ENCODE measurements at regions not wholly inside any gene's neighbourhood (a gene's known extent, or its start where the extent isn't known, plus 50 kb on each side); places are given as distances from the start of the nearest gene placed in this dataset.

DNA sequence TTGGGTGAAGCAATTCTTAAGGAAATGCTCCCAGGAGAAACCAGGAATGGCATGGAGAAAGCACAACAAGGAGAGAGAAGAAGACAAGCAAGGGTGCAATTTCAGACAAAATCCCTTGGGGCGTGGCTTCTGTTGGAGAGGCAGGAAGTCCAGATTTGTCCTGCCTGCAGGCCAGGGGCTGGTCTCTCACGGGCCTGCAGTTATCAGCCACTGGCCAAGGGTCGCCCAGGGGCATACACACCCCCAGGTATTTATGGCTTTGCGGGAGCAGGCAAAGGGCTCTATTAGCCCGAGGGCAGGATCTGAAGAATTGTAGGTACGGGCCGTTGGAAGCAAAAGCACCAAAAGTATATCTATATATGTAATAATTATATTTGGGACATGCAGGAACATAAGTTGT lies 87.7 kb downstream of the IYD start:
- no peak for ATAC-seq
- no peak for TF ChIP-seq GLIS3 (CRISPR knock-in tag; IDR thresholded peaks at IDR 0.05)
- TF ChIP-seq, protein P1, sequence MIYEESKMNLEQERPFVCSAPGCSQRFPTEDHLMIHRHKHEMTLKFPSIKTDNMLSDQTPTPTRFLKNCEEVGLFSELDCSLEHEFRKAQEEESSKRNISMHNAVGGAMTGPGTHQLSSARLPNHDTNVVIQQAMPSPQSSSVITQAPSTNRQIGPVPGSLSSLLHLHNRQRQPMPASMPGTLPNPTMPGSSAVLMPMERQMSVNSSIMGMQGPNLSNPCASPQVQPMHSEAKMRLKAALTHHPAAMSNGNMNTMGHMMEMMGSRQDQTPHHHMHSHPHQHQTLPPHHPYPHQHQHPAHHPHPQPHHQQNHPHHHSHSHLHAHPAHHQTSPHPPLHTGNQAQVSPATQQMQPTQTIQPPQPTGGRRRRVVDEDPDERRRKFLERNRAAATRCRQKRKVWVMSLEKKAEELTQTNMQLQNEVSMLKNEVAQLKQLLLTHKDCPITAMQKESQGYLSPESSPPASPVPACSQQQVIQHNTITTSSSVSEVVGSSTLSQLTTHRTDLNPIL (CRISPR knock-in tag; IDR thresholded peaks at IDR 0.05; ENCODE audit: low read depth) = no peak
- TF ChIP-seq ISL1 (CRISPR knock-in tag; IDR thresholded peaks at IDR 0.05) = no peak
- TF ChIP-seq ZNF8 (CRISPR knock-in tag; IDR thresholded peaks at IDR 0.05) = no peak
- TF ChIP-seq, protein P2, sequence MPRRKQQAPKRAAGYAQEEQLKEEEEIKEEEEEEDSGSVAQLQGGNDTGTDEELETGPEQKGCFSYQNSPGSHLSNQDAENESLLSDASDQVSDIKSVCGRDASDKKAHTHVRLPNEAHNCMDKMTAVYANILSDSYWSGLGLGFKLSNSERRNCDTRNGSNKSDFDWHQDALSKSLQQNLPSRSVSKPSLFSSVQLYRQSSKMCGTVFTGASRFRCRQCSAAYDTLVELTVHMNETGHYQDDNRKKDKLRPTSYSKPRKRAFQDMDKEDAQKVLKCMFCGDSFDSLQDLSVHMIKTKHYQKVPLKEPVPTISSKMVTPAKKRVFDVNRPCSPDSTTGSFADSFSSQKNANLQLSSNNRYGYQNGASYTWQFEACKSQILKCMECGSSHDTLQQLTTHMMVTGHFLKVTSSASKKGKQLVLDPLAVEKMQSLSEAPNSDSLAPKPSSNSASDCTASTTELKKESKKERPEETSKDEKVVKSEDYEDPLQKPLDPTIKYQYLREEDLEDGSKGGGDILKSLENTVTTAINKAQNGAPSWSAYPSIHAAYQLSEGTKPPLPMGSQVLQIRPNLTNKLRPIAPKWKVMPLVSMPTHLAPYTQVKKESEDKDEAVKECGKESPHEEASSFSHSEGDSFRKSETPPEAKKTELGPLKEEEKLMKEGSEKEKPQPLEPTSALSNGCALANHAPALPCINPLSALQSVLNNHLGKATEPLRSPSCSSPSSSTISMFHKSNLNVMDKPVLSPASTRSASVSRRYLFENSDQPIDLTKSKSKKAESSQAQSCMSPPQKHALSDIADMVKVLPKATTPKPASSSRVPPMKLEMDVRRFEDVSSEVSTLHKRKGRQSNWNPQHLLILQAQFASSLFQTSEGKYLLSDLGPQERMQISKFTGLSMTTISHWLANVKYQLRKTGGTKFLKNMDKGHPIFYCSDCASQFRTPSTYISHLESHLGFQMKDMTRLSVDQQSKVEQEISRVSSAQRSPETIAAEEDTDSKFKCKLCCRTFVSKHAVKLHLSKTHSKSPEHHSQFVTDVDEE (CRISPR knock-in tag; IDR thresholded peaks at IDR 0.05) = no peak
- no peak for TF ChIP-seq TCF4 (CRISPR knock-in tag; IDR thresholded peaks at IDR 0.05; ENCODE audit: borderline replicate concordance)
- no peak for TF ChIP-seq ZFP30 (CRISPR knock-in tag; IDR thresholded peaks at IDR 0.05)
- TF ChIP-seq RARB (CRISPR knock-in tag; IDR thresholded peaks at IDR 0.05) = no peak

DNA sequence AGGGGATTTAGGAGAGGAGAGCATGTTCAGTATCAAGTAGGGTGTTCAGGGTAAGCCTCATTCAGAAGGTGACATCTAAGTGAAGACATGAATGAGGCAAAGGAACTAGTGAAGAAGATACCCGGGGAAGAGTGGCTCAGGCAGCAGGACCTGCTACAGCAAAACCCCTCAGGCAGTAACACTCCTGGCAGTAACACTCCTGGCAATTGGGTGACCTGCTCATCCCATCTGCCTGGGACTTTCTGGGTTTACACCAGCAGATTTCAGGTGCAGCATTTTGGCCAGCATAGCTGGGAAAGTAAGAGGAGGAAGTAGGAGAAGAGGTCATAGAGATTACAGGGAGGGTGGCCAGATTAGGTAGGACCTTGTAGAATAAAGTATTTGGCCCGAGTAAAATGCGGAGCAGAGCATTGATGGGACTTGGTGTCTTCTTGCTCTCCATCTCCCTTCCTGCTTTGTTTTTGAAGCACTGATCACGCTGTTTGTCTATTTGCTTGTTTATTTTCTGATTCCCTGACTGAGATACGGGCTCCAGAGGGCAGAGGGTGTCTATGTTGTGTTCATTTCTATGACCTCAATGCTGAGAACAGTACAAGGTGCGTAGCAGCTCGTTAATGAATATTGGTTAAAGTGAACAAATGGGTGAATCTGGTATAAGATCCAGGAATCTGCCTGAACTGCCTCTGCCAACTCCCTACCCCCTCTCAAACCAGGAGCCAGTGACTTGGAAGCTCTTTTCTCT lies 88.3 kb downstream of the IYD start:
- no peak for ATAC-seq

DNA sequence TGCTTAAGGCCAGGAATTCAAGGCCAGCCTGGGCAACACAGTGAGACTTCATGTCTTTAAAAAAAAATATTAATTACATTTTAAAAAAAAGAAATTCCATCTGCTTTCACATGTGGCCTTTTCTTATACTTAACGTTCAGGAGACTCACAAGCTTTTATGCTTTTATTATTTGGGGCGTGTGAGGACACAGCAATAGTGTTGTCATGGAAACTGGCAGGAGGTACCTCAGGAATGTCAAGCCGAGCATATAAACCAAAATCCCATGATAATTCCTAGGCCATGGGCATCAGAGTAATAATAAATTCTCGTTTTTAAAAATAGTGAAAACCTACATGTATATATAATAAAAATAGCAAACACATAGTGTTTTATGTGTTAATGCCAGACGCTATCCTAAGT lies 89.8 kb downstream of the IYD start:
- ATAC-seq = no peak
- no peak for TF ChIP-seq TOX (CRISPR knock-in tag; IDR thresholded peaks at IDR 0.05; ENCODE audit: borderline replicate concordance)
- TF ChIP-seq RARB (CRISPR knock-in tag; IDR thresholded peaks at IDR 0.05) = no peak
- no peak for TF ChIP-seq ZC3H10 (CRISPR knock-in tag; IDR thresholded peaks at IDR 0.05)
- TF ChIP-seq, protein P1 (CRISPR knock-in tag; IDR thresholded peaks at IDR 0.05; ENCODE audit: low read depth) = no peak
- TF ChIP-seq, protein P3, sequence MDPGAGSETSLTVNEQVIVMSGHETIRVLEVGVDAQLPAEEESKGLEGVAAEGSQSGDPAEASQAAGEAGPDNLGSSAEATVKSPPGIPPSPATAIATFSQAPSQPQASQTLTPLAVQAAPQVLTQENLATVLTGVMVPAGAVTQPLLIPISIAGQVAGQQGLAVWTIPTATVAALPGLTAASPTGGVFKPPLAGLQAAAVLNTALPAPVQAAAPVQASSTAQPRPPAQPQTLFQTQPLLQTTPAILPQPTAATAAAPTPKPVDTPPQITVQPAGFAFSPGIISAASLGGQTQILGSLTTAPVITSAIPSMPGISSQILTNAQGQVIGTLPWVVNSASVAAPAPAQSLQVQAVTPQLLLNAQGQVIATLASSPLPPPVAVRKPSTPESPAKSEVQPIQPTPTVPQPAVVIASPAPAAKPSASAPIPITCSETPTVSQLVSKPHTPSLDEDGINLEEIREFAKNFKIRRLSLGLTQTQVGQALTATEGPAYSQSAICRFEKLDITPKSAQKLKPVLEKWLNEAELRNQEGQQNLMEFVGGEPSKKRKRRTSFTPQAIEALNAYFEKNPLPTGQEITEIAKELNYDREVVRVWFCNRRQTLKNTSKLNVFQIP (CRISPR knock-in tag; IDR thresholded peaks at IDR 0.05; ENCODE audit: borderline replicate concordance, low read depth) = no peak
- no peak for TF ChIP-seq CSDC2 (CRISPR knock-in tag; IDR thresholded peaks at IDR 0.05)
- no peak for TF ChIP-seq ESRRG (CRISPR knock-in tag; IDR thresholded peaks at IDR 0.05)
- TF ChIP-seq OSR1 (CRISPR knock-in tag; IDR thresholded peaks at IDR 0.05) = no peak

More for the DNA sequence above, 88.3 kb downstream of the IYD start:
- TF ChIP-seq ZNF8 (CRISPR knock-in tag; IDR thresholded peaks at IDR 0.05) (no peak), ISL1 (CRISPR knock-in tag; IDR thresholded peaks at IDR 0.05) (no peak), ZC3H10 (CRISPR knock-in tag; IDR thresholded peaks at IDR 0.05) (no peak), GLIS3 (CRISPR knock-in tag; IDR thresholded peaks at IDR 0.05) (no peak), ARNTL (CRISPR knock-in tag; IDR thresholded peaks at IDR 0.05; ENCODE audit: borderline replicate concordance, low read depth) (no peak), BACH2 (CRISPR knock-in tag; IDR thresholded peaks at IDR 0.05; ENCODE audit: borderline replicate concordance) (no peak), ESRRG (CRISPR knock-in tag; IDR thresholded peaks at IDR 0.05) (no peak), ZFP3 (CRISPR knock-in tag; IDR thresholded peaks at IDR 0.05) (no peak), ZNF565 (CRISPR knock-in tag; conservative IDR thresholded peaks at IDR 0.05; ENCODE audit: low read depth) (no peak), CSDC2 (CRISPR knock-in tag; IDR thresholded peaks at IDR 0.05) (no peak), TOX (CRISPR knock-in tag; IDR thresholded peaks at IDR 0.05; ENCODE audit: borderline replicate concordance) (no peak), RARB (CRISPR knock-in tag; IDR thresholded peaks at IDR 0.05) (no peak)
- TF ChIP-seq, protein P2 (CRISPR knock-in tag; IDR thresholded peaks at IDR 0.05) = no peak
- TF ChIP-seq, protein P4, sequence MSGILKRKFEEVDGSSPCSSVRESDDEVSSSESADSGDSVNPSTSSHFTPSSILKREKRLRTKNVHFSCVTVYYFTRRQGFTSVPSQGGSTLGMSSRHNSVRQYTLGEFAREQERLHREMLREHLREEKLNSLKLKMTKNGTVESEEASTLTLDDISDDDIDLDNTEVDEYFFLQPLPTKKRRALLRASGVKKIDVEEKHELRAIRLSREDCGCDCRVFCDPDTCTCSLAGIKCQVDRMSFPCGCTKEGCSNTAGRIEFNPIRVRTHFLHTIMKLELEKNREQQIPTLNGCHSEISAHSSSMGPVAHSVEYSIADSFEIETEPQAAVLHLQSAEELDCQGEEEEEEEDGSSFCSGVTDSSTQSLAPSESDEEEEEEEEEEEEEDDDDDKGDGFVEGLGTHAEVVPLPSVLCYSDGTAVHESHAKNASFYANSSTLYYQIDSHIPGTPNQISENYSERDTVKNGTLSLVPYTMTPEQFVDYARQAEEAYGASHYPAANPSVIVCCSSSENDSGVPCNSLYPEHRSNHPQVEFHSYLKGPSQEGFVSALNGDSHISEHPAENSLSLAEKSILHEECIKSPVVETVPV (CRISPR knock-in tag; IDR thresholded peaks at IDR 0.05) = no peak
- TF ChIP-seq, protein P5, sequence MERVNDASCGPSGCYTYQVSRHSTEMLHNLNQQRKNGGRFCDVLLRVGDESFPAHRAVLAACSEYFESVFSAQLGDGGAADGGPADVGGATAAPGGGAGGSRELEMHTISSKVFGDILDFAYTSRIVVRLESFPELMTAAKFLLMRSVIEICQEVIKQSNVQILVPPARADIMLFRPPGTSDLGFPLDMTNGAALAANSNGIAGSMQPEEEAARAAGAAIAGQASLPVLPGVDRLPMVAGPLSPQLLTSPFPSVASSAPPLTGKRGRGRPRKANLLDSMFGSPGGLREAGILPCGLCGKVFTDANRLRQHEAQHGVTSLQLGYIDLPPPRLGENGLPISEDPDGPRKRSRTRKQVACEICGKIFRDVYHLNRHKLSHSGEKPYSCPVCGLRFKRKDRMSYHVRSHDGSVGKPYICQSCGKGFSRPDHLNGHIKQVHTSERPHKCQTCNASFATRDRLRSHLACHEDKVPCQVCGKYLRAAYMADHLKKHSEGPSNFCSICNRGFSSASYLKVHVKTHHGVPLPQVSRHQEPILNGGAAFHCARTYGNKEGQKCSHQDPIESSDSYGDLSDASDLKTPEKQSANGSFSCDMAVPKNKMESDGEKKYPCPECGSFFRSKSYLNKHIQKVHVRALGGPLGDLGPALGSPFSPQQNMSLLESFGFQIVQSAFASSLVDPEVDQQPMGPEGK (CRISPR knock-in tag; IDR thresholded peaks at IDR 0.05; ENCODE audit: borderline replicate concordance) = no peak

Measured in SK-N-SH treated with all-trans-retinoic acid at 6 μM for 48 hours (cell line).